Smooth muscle cell (in vitro differentiated cells): ENCODE measurements at regions not wholly inside any gene's neighbourhood (a gene's known extent, or its start where the extent isn't known, plus 50 kb on each side); places are given as distances from the start of the nearest gene placed in this dataset.

Source experiments
- DNase-seq: peaks from one replicate; lab custom pipeline; 2025; ENCODE audit not compliant: unreplicated experiment; lab: John Stamatoyannopoulos, UW
- H2AFZ ChIP-seq: fragments of 200-600 bp; sonication (generic); 2 replicates; pipeline ENCODE4 v1.6.0; 2016; ENCODE audit warnings: antibody characterized with exemption, low read depth, mild to moderate bottlenecking
- H3F3A ChIP-seq: fragments of 200-600 bp; sonication (generic); 2 replicates; pipeline ENCODE4 v1.6.0; 2017; ENCODE audit warnings: antibody characterized with exemption, low read depth
- H3K27ac ChIP-seq: fragments of 200-600 bp; sonication (generic); 2 replicates; pipeline ENCODE4 v1.5.1; 2016; ENCODE audit warnings: low read depth, mild to moderate bottlenecking
- H3K27me3 ChIP-seq: fragments of 200-600 bp; sonication (generic); 2 replicates; pipeline ENCODE4 v1.6.1; 2016; ENCODE audit warnings: low read depth, mild to moderate bottlenecking
- H3K36me3 ChIP-seq: fragments of 200-600 bp; sonication (generic); 2 replicates; pipeline ENCODE4 v1.5.1; 2016; ENCODE audit warnings: low read depth
- H3K4me1 ChIP-seq: fragments of 200-600 bp; sonication (generic); 2 replicates; pipeline ENCODE4 v1.5.1; 2016; ENCODE audit warnings: low read depth
- H3K4me2 ChIP-seq: fragments of 200-600 bp; sonication (generic); 2 replicates; pipeline ENCODE4 v1.6.0; 2016; ENCODE audit warnings: mild to moderate bottlenecking
- H3K4me3 ChIP-seq: fragments of 200-600 bp; sonication (generic); 2 replicates; pipeline ENCODE4 v1.5.1; 2016; ENCODE audit warnings: mild to moderate bottlenecking
- H3K79me2 ChIP-seq: fragments of 200-600 bp; sonication (generic); 2 replicates; pipeline ENCODE4 v1.6.0; 2016; ENCODE audit warnings: low read depth, mild to moderate bottlenecking
- H3K9ac ChIP-seq: fragments of 200-600 bp; sonication (generic); 2 replicates; pipeline ENCODE4 v1.6.0; 2016; ENCODE audit warnings: low read depth
- H3K9me3 ChIP-seq: fragments of 200-600 bp; sonication (generic); replicated peaks from 2 replicates; pipeline ENCODE4 v1.5.1; 2016; ENCODE audit warnings: low read depth
- H4K20me1 ChIP-seq: fragments of 200-600 bp; sonication (generic); 2 replicates; pipeline ENCODE4 v1.6.0; 2016; ENCODE audit warnings: low read depth
- CTCF ChIP-seq: fragments of 200-600 bp; sonication (generic); IDR thresholded peaks from 2 replicates; pipeline ENCODE4 v1.5.1; 2017; ENCODE audit warnings: borderline replicate concordance, mild to moderate bottlenecking, antibody characterized with exemption; ENCODE audit not compliant: insufficient read depth, poor library complexity, severe bottlenecking
- whole genome bisulfite sequencing: methylation state at CpG from one replicate; pipeline ENCODE4 v1.1.7; 2016; ENCODE audit warnings: low lambda C conversion rate; 5-methylcytosine and 5-hydroxymethylcytosine counted together

GRCh38 chr11:122513997-122514396, 141.5 kb upstream of the UBASH3B start:
- H2AFZ ChIP-seq, result no peak overlapping the region
- H3K4me1 ChIP-seq, result no peaks in the 10 kb centered on the region
- H3K4me3 ChIP-seq, result no peak overlapping the region
- H3K27ac ChIP-seq, result no peak overlapping the region
- 92% methylated on average over 2 of the region's 2 CpGs for whole genome bisulfite sequencing
- H3K36me3 ChIP-seq, result no peaks in the 10 kb centered on the region
- H3F3A ChIP-seq, result no peaks in the 10 kb centered on the region
- no peak overlapping the region for H3K4me2 ChIP-seq
- DNase-seq, result no peak
- H3K27me3 ChIP-seq, result no peaks in the 10 kb centered on the region
- no peaks in the 10 kb centered on the region for H3K79me2 ChIP-seq
- no peak for TF ChIP-seq CTCF
- H3K9ac ChIP-seq, result no peak overlapping the region
- no peaks in the 10 kb centered on the region for H3K9me3 ChIP-seq
- no peaks in the 10 kb centered on the region for H4K20me1 ChIP-seq

GRCh38 chr11:122513328-122513727, 142.2 kb upstream of the UBASH3B start:
- Histone ChIP-seq H3K27me3 (no peaks in the 10 kb centered on the region), H3K4me1 (no peaks in the 10 kb centered on the region), H3K4me2 (no peak overlapping the region), H3K9me3 (no peaks in the 10 kb centered on the region), H4K20me1 (no peaks in the 10 kb centered on the region), H3K4me3 (no peak overlapping the region), H3K36me3 (no peaks in the 10 kb centered on the region), H3K79me2 (no peaks in the 10 kb centered on the region), H3F3A (no peaks in the 10 kb centered on the region), H2AFZ (no peak overlapping the region), H3K27ac (no peak overlapping the region), H3K9ac (no peak overlapping the region)
- DNase-seq, result no peak
- WGBS, result 61% methylated on average over 2 of the region's 2 CpGs
- TF ChIP-seq CTCF, result no peak

GRCh38 chr11:122512688-122513087, 142.8 kb upstream of the UBASH3B start:
- no peak for TF ChIP-seq CTCF
- Histone ChIP-seq H3K4me2 (no peak overlapping the region), H3K4me1 (no peaks in the 10 kb centered on the region), H3K27me3 (no peaks in the 10 kb centered on the region), H3K79me2 (no peaks in the 10 kb centered on the region), H4K20me1 (no peaks in the 10 kb centered on the region), H3K9me3 (no peaks in the 10 kb centered on the region), H3K4me3 (no peak overlapping the region), H2AFZ (no peak overlapping the region), H3K27ac (no peak overlapping the region), H3K36me3 (no peaks in the 10 kb centered on the region), H3K9ac (no peak overlapping the region), H3F3A (no peaks in the 10 kb centered on the region)
- no peak for DNase-seq
- WGBS, result 68% methylated on average over 2 of the region's 2 CpGs

- no peak for TF ChIP-seq CTCF
- 92% methylated on average over 15 of the region's 15 CpGs for WGBS
- no peak overlapping the region for H3K4me3 ChIP-seq
- H4K20me1 ChIP-seq, result no peaks in the 10 kb centered on the region
- no peak overlapping the region for H2AFZ ChIP-seq
- H3K36me3 ChIP-seq, result no peaks in the 10 kb centered on the region
- no peaks in the 10 kb centered on the region for H3K27me3 ChIP-seq
- no peaks in the 10 kb centered on the region for H3F3A ChIP-seq
- no peak for DNase-seq
- H3K4me2 ChIP-seq, result no peak overlapping the region
- no peaks in the 10 kb centered on the region for H3K79me2 ChIP-seq
- no peaks in the 10 kb centered on the region for H3K4me1 ChIP-seq
- H3K9ac ChIP-seq, result no peak overlapping the region
- no peak overlapping the region for H3K27ac ChIP-seq
- H3K9me3 ChIP-seq, result no peaks in the 10 kb centered on the region
Observed at GRCh38 chr11:122509899-122510298, 145.6 kb upstream of the UBASH3B start.
